Urinary bladder (tissue), 3 donors: ENCODE measurements at regions not wholly inside any gene's neighbourhood (a gene's known extent, or its start where the extent isn't known, plus 50 kb on each side); places are given as distances from the start of the nearest gene placed in this dataset.
A peak's percentile ranks its signal among the peaks of the same experiment; 100 is the strongest.

ENCODE experiments used
- DNase-seq: peaks from one replicate; pipeline ENCODE4 v3.0.0-alpha.2; 2015; ENCODE audit errors: extremely low spot score
- H3K27ac ChIP-seq: one replicate; pipeline ENCODE4 v1.5.1; 2013; ENCODE audit warnings: low read depth, mild to moderate bottlenecking, moderate library complexity
- H3K36me3 ChIP-seq: one replicate; pipeline ENCODE4 v1.6.1; 2013; ENCODE audit warnings: mild to moderate bottlenecking, moderate library complexity; ENCODE audit not compliant: insufficient read depth
- H3K4me1 ChIP-seq: one replicate; pipeline ENCODE4 v1.6.1; 2013; ENCODE audit warnings: mild to moderate bottlenecking, moderate library complexity; ENCODE audit not compliant: insufficient read depth
- H3K4me3 ChIP-seq: one replicate; pipeline ENCODE4 v1.5.1; 2013; ENCODE audit warnings: low read depth, low read length
- WGBS: extraction: QIAGEN DNeasy Blood & Tissue Kit; methylation state at CpG from one replicate; pipeline ENCODE4 v1.1.7; 2013; 5-methylcytosine and 5-hydroxymethylcytosine counted together
- donor health status: healthy with polysubstance abuse.
- donor health status: healthy.

DNA sequence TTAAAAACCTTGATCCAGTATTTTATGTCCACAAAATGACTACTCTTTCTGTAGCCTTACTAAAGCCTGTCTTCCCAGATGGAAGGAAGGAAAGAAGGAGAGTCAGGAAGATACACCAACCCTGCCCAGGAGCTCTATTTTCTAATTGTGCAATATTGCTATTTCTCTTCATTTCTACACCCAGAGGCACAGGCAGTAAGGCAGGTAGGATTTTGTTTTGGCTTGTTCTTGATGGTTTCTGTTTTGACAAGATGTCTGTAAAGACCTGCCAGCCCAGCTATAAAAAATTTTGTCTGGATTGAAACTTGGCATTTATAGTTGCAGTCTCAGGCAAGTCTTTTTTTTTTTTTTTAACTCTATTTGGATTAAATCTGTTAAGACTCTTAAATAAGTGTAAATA is 587.5 kb upstream of the ARID1B start:
- no peak overlapping the region for H3K4me3 ChIP-seq
- no peak for DNase-seq
- H3K27ac ChIP-seq = no peak overlapping the region
- no peaks in the 10 kb centered on the region for H3K36me3 ChIP-seq
- no peaks in the 10 kb centered on the region for H3K4me1 ChIP-seq

DNA sequence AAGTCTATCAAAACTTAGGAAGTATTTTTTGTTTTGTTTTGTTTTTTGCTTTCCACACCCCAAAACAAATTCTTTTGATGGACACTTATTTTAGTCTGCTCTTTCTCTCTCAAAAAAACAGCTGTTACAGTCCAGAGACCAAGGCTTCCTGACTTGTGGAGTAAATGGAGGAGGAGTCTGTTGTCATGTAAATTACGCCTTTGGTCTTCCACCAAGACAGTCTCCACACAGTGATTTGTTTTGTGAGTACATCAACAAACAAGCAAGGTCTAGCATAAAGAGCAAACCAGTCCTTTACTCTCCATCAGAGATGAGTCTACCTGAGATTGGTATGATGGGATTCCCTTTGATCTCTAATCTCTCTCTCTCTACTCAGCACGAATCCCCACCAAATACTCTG is 588.0 kb upstream of the ARID1B start:
- DNase-seq = no peak
- H3K27ac ChIP-seq = no peak overlapping the region
- WGBS = 72% methylated on average over 2 of the region's 2 CpGs
- no peaks in the 10 kb centered on the region for H3K4me1 ChIP-seq
- no peaks in the 10 kb centered on the region for H3K36me3 ChIP-seq
- no peak overlapping the region for H3K4me3 ChIP-seq

DNA sequence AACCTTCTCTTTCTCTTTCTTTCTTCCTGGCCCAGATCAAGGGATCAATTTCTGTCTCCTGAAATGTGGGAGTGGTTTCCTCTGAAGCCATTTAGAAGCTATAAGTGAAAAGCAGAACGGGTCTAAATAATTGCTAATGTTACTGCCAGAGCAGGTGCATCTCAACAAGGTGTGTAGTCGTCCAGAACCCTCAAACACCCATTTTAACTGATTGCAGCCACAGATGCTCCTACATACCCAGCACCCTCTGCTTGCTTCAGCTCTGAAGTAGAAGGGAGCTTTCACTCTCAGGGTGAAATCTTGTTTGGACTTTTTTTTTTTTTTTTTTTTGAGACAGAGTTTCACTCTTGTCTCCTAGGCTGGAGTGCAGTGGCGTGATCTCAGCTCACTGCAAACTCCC is 592.1 kb upstream of the ARID1B start:
- DNase-seq = no peak
- no peak overlapping the region for H3K27ac ChIP-seq
- no peaks in the 10 kb centered on the region for H3K36me3 ChIP-seq
- H3K4me1 ChIP-seq = no peaks in the 10 kb centered on the region
- H3K4me3 ChIP-seq = no peak overlapping the region
- WGBS = 75% methylated on average over 3 of the region's 3 CpGs

DNA sequence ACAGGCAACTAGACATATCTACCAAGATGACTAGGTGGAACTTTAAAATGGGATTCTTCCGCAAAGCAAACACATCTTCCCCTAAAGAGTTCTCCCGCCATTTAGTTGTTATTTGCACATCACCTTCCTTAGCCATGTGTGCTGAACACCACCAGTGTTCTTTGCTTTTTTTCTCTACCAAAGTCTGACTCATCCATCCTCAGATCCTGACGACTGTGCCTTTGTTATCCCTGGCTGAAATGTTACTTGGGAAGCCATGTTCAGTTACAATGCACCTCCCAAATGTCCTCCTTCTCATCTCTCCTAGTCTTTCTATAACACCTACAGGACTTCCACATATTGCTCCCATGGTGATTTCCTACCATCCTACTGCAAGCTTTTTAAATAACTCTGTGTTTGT is 593.5 kb upstream of the ARID1B start:
- WGBS = 71% methylated on average over 3 of the region's 3 CpGs
- no peak overlapping the region for H3K4me3 ChIP-seq
- no peak for DNase-seq
- no peaks in the 10 kb centered on the region for H3K4me1 ChIP-seq
- H3K27ac ChIP-seq = no peak overlapping the region
- H3K36me3 ChIP-seq = no peaks in the 10 kb centered on the region

DNA sequence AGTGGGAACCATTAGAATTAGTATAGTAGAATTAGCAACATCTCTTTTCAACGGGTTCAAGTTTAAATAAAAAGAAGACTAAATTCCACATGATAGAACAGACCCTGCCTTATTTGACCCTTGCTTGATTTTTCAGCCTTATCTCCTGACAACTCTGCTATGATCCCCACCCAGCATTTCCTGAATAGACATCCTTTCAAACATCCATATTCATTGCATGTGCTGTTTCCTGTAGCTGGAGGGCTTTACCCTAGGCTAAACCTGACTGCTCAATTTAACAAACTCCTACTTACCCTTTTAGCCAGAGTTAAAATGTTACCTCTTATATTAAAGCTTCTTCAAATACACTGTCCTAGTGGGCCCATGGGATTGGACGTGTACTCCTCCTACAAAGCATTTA is 594.8 kb upstream of the ARID1B start:
- H3K4me3 ChIP-seq = no peak overlapping the region
- H3K36me3 ChIP-seq = no peaks in the 10 kb centered on the region
- WGBS = 71% methylated on average over 2 of the region's 2 CpGs
- no peak overlapping the region for H3K27ac ChIP-seq
- DNase-seq = no peak
- H3K4me1 ChIP-seq = no peaks in the 10 kb centered on the region

DNA sequence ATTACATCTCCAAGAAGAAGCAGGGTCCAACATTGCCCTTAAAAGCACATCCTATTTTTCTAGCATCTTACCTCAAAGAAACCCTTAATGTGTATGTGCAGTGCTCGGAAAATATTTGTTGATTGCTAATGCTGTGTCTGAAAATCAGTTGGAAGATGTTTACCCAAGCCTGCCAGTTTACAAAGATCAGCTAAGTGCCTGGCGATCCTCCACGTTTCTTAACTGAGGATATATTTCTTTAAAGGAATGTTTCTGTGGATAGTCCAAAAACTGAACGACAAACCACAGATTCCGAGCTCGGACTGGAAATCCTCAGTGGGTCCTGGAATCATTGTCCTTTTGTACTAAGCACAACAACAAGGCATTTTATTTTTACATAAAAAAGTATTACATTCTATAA is 595.7 kb upstream of the ARID1B start:
- no peaks in the 10 kb centered on the region for H3K4me1 ChIP-seq
- WGBS = 53% methylated on average over 6 of the region's 6 CpGs
- H3K27ac ChIP-seq = no peak overlapping the region
- no peak overlapping the region for H3K4me3 ChIP-seq
- DNase-seq = no peak
- H3K36me3 ChIP-seq = no peaks in the 10 kb centered on the region

DNA sequence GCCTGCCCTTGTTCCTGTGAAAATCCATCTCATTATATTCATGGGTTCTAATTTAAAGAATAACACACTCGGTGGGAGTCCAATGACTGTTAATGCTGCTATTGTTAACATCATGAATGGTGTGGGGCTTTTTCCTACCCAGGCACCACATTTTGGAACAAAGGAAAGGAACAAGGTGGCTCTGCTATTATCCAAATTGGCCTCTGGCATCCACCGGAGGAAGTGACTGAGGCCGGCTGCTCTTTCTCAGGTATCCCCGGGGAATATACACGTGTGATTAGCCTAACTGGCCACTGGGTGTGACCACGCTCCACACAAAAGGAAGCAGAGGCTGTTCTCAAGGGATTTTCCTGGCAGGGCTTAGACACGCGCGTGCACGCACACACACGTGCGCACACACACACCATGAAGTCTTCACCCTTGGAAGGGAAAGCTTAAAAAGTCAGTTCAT is 601.2 kb upstream of the ARID1B start:
- no peaks in the 10 kb centered on the region for H3K36me3 ChIP-seq
- no peak overlapping the region for H3K27ac ChIP-seq
- WGBS = 47% methylated on average over 12 of the region's 12 CpGs
- H3K4me1 ChIP-seq = no peaks in the 10 kb centered on the region
- no peak overlapping the region for H3K4me3 ChIP-seq
- no peak for DNase-seq

DNA sequence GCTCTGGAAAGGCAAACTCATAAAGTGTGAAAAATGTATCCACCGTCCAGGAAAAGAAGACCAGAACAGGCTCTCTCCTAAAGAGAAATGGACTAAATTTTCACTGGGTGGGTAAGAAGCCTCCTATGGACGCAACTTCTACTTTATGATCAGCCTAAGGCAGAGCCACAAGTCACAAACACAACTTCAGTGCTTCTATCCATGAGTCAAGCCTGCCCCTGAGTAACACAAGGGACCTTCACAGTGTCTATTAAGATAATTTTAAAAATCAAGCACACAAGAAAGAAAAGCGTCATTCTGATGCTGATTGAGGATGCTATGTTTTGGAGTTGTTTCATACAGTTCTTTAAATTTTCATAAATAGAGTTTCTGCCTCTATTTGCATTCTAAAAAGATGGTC is 601.7 kb upstream of the ARID1B start:
- 79% methylated on average over 3 of the region's 3 CpGs for WGBS
- H3K27ac ChIP-seq = no peak overlapping the region
- H3K36me3 ChIP-seq = no peaks in the 10 kb centered on the region
- no peaks in the 10 kb centered on the region for H3K4me1 ChIP-seq
- no peak for DNase-seq
- H3K4me3 ChIP-seq = no peak overlapping the region

DNA sequence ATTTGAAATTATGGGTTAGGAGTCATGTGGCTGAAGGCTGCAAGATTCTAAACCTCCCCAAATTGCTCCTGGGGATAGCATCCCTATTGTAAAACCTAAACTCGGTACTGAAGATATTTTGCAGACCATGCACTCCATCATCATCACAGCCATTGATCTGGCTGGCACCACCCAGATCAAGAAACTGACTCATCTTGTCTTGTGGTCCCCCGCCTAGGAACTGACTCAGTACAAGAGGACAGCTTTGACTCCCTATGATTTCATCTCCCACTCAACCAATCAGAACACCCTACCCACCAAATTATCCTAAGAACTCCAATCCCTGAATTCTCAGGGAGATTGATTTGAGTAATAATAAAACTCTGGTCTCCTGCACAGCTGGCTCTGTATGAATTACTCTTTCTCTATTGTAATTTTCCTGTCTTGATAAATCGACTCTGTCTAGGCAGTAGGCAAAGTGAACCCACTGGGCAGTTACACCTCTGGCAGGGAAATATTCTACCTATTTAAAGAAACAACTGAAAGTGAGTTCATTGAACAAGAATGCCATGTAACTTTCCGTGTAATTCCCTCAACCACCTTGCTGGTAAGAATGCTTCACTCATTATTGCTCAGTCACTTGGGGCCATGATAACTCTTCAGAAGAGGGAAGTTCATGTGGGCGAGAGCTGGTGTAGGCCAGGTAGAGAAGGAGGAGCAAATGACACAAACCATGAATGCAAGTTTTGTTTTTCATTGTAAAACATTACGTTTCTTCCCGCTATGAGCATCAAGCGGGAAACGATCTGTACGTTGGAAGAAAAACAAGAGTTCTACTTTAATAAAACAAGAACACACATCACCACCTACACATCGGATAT is 602.9 kb upstream of the ARID1B start:
- Histone ChIP-seq H3K4me1 (no peaks in the 10 kb centered on the region), H3K4me3 (no peak overlapping the region), H3K36me3 (no peaks in the 10 kb centered on the region), H3K27ac (no peak overlapping the region)
- 92% methylated on average over 11 of the region's 11 CpGs for WGBS
- no peak for DNase-seq

DNA sequence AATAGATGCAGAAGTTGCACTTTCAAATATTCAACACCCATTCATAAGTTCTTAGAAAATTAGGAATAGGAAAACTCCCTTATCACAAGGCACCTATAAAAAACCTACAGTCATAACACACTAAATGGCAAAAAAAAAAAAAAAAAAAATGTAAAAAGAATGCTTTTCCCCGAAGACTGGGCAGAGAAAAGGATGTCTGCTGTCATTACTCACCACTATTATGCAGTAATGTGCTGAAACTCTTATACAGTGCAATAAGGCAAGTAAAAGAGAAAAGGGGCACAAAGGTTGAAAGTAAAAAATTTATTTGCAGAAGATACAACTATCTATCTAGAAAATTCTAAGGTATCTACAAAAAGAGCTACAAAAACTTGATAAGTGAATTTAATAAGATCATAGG is 607.8 kb upstream of the ARID1B start:
- Histone ChIP-seq H3K36me3 (no peaks in the 10 kb centered on the region), H3K4me1 (no peaks in the 10 kb centered on the region)
- 63% methylated on average over 1 of the region's 1 CpG for WGBS

DNA sequence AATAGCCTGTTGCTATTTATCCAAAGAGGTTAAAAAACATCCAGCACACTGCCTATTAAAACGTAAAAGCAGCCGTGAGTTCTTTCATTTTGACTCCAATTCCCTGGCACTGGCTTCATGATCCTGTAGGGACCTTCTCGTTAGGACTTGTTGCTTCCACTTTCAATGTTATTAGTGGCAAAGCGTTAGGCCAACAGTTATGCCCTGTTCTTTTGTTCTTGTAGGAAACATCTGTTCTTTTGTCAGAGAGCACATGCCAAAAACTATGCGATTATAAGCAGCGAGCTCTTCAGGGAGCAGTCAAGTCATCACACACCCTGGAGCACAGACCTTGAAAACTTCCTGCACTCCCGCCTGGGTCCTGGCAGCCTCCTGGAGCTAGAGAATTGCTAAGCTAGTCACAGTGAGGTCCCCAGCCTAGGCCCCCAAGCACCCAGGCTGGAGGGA is 609.5 kb upstream of the ARID1B start:
- 11% methylated on average over 7 of the region's 7 CpGs for WGBS
- Histone ChIP-seq H3K27ac (no peak overlapping the region), H3K36me3 (no peaks in the 10 kb centered on the region), H3K4me1 (no peaks in the 10 kb centered on the region), H3K4me3 (peak overlapping the region; percentile 19)
- DNase-seq = peak; percentile 46

More for the DNA sequence above, 607.8 kb upstream of the ARID1B start:
- DNase-seq = no peak
- H3K4me3 ChIP-seq = no peak overlapping the region
- no peak overlapping the region for H3K27ac ChIP-seq

DNA sequence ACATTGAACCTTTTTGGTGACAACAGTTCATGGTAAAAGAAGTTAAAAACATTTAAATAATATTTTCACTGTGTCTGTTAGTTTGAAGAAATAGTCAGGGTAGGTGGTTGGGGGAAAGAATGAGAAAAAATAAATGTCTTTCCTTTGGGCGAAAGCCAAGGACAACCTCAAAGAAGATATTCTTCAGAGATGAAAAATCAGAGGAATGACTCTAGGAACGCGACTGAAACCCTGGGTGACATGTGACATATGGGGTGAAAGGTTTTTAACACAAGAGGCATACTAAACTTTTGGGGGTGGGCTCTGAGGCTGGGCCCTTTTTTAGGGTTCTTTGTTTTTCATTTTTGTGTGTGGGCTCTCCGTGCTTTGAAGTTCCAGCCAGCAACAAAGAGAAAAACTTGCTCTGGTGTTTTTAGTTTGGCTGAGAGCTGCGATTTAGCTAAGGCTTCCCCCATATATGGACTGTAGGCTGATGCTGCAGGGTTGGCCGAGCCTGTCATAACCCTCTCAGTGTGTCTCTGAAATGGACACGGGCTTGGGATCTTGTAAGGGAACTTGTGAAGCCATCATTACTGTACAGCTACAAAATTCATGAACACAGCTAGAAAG is 610.1 kb upstream of the ARID1B start:
- no peak for DNase-seq
- H3K4me3 ChIP-seq = peak overlapping the region; percentile 19
- 20% methylated on average over 7 of the region's 7 CpGs for WGBS
- H3K27ac ChIP-seq = peak overlapping the region; percentile 35
- H3K4me1 ChIP-seq = no peaks in the 10 kb centered on the region
- no peaks in the 10 kb centered on the region for H3K36me3 ChIP-seq

DNA sequence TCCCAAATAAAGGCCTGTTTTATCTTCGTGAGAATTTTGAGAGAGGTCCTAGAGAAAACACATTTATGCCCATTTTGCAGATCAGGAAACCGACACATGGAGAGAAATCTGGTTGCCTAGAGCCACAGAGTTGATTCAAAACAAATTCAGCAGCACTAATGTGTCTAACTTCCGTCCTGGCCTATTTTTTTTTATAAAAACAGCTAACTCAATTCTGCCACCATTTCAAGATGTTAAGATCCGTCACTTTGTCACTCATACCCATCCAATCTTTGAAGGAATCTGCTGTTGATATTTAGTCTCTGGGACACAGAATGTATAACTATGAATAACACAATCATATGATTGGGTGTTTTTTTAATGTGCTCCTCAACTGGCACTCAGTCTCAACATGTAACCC is 611.1 kb upstream of the ARID1B start:
- H3K4me3 ChIP-seq = no peak overlapping the region
- DNase-seq = no peak
- no peaks in the 10 kb centered on the region for H3K4me1 ChIP-seq
- no peaks in the 10 kb centered on the region for H3K36me3 ChIP-seq
- no peak overlapping the region for H3K27ac ChIP-seq
- 88% methylated on average over 4 of the region's 4 CpGs for WGBS

DNA sequence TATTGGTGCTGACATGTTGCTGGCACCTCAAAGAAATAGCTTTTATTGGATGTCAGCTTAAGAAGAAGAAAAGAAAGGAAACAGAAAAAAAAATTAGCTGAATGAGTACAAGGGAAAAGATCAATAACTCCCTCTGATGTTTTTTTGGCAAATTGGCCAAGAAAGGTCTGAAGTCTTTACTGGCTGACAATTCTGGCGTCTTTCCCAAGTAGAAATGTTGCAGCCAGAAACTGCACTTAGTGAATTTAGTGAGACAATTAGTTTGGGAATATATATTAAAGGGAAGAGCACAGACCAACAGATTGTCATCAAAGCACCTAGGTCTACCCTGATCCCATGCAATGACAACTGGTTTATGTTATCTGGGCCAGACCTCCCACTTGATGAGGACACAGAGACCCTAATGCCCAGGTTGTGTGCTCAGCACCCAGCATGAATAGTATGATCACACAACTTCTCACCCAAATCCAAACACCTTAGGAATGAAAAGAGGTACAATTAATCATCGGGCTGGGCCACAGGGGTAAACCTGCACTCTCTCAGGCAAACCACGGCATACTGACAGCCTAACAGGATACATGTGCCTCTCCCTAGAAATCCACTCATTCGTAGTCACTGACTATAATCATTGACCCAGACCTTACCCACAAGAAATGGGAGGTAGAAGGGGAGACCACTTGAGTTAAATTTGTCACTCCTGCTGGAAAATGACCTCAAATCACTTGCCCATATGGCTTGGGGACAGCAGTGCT is 612.3 kb upstream of the ARID1B start:
- WGBS = 71% methylated on average over 4 of the region's 4 CpGs
- H3K4me1 ChIP-seq = no peaks in the 10 kb centered on the region
- H3K27ac ChIP-seq = no peak overlapping the region
- DNase-seq = no peak
- H3K4me3 ChIP-seq = no peak overlapping the region
- no peaks in the 10 kb centered on the region for H3K36me3 ChIP-seq
